ENCODE measurements at regions not wholly inside any gene's neighbourhood (a gene's known extent, or its start where the extent isn't known, plus 50 kb on each side); places are given as distances from the start of the nearest gene placed in this dataset.
"Not testable (repeated sequence)": the region's sequence is repeated elsewhere in the genome, so short reads cannot be mapped to it uniquely, and the experiment has no call there.

DNA sequence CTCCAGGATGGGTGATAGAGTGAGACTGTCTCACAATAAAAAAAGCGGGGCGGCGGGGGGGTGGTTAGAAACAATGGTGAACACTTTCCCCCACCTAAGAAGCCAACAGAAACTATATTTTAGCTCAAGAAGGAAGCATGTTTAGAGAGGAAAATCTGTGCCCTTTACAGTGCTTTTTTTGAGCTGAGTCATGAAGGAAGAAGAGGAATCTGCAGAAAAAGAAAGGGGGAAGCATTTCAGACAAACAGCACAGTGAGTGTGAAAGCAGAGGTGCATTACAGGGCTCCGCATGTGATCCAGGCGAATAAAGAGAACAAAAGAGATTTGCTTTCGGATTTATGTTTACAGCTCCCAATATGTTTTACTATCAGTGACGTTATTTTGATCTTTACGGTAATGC lies 1504.6 kb upstream of the WWC1 start:
- in situ Hi-C loops (cut with MboI; ENCODE audit: low sequenced_read_pairs), result no loop called here

DNA sequence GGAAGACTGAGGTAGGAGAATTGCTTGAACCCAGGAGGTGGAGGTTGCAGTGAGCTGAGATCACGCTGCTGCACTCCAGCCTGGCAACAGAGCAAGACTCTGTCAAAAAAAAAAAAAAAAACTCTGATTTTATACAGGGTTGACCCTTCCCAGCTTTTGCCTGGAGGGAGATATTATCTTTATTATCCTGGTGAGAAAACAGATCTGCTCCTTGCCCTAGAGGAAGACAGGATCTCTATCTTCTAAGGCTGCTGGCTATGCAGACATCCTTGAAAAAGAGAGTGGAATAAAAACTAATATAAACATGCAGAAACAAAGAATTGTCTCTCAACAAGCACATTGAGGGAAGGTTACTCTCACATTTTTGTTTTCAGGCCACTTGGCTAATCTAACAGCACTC lies 1503.4 kb upstream of the WWC1 start:
- in situ Hi-C loops (cut with MboI; ENCODE audit: low sequenced_read_pairs), result no loop called here

DNA sequence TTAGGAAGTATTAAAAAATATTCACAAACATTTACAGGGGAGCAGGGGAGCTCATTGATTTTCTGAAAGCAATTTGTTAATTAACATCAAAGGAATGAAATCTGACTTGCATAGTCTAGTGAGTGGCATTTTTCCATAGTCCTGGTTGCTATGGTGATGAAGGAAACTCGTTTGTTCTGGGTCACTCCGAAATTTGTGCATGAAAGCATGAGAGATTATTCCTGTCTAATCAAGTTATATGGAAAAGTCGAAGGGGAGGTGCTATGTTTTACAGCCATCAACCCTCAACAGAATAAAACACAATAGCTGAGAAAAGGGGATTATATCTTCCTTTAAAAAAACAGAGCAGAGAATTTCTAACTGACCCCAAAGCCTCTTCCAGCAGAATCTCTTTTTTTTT lies 1495.7 kb upstream of the WWC1 start:
- in situ Hi-C loops (cut with MboI; ENCODE audit: low sequenced_read_pairs), result no loop called here

DNA sequence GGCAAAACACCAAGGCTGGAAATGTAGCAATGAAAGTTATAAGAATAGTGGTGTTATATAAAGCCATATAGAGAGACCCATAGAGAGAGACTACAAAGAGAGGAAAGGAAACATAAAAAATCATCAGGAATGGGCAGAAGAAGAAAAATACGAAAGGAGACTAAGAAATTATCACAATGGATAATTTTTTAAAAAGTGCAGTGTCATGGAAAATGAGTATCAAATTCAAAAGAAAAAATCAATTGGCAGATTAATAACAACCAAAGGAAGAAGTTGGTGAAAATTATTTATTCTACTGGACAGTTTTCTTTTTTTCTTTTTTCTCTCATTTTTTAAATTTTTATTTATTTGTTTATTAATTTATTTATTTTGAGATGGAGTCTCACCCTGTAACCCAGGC lies 1488.4 kb upstream of the WWC1 start:
- in situ Hi-C loops (cut with MboI; ENCODE audit: low sequenced_read_pairs), result no loop called here

DNA sequence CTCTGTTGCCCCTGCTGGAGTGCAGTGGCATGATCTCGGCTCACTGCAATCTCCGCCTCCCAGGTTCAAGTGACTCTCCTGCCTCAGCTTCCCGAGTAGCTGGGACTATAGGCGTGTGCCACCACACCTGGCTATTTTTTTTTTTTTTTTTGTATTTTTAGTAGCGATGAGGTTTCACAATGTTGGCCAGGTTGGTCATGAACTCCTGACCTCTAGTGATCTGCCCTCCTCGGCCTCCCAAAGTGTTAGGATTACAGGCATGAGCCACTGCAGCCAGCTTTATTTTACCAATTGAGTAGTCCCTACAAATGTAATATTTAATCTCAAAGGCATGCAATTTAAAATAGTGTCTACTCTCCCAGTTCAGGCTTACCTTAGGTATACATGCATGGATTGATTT lies 1487.2 kb upstream of the WWC1 start:
- in situ Hi-C loops (cut with MboI; ENCODE audit: low sequenced_read_pairs), result not testable (repeated sequence)

- in situ Hi-C loops (cut with MboI; ENCODE audit: low sequenced_read_pairs), result not testable (repeated sequence)
Measured at GRCh38 chr5:166804693-166805092, 1486.8 kb upstream of the WWC1 start.

DNA sequence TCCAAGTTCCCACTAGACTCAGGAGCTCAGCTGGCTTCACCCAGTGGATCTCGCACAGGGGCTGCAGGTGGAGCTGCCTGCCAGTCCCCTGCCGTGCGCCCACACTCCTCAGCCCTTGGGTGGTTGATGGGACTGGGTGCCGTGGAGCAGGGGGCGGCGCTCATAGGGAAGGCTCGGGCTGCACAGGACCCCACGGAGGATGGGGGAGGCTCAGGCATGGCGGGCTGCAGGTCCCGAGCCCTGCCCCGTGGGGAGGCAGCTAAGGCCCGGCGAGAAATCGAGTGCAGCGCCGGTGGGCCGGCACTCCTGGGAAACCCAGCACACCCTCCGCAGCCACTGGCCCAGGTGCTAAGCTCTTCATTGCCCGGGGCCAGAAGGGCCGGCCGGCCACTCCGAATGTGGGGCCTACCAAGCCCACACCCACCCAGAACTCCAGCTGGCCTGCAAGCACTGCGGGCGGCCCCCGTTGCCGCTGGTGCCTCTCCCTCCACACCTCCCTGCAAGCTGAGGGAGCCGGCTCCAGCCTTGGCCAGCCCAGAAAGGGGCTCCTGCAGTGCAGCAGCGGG lies 1481.3 kb upstream of the WWC1 start:
- in situ Hi-C loops (cut with MboI; ENCODE audit: low sequenced_read_pairs), result not testable (repeated sequence)

- in situ Hi-C loops (cut with MboI; ENCODE audit: low sequenced_read_pairs), result no loop called here
Measured at GRCh38 chr5:166810721-166811120, 1480.7 kb upstream of the WWC1 start.

DNA sequence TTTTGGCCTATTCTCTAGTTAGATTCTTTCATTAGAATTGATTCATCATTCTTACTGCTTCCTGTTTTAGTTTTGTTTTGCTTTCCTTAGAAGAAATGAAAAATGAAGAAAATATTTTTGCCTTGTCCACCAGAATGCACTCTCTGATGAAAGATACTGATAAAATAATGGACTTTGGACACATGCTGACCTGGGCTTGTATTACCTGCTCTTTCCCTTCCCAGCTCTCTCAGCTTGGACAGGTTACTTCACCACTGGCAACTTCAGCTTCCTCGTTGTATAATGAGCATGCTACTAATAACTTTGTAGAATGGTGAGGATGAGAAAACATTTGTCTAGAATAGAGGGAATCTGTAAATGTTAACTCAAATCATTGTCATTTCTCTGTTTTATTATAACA lies 1468.1 kb upstream of the WWC1 start:
- in situ Hi-C loops (cut with MboI; ENCODE audit: low sequenced_read_pairs), result no loop called here

GRCh38 chr5:166834246-166834645 lies 1457.2 kb upstream of the WWC1 start:
- in situ Hi-C loops (cut with MboI; ENCODE audit: low sequenced_read_pairs), result no loop called here

DNA sequence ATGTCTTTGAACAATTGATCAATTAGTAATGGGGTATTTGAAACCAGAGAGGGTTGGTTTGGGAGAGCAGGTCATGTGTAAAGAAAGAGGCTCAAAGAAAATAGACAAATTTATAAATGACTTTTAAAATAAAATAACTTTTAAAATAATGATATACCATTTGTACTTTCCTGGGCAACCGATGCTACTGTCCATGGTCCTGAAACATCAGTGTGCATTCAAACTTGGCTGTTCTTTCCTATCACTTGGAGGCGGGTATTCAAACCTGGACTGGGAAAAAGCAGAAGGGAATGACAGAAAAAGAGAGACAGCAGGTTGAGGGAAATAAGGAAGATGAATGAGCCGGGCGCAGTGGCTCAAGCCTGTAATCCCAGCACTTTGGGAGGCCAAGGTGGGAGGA lies 1446.4 kb upstream of the WWC1 start:
- in situ Hi-C loops (cut with MboI; ENCODE audit: low sequenced_read_pairs), result no loop called here

DNA sequence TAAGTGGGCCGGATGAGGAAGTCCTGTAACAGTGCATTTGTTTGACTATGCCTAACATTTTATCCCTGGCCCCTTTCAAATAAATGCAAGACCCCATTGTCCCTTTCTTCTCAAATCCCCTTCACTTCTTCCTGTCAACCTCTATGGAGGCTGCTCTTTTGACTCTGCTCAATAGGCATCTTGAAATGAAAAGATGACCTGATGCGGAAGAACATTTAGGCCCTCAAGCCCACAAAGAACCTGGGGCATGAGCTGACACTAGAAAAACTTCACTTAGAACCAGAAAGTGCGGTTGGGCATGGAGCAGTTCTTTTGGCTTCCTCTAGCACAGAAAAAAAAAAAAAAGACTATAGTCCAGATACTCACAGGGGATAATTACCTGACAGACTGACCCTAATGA lies 1434.7 kb upstream of the WWC1 start:
- in situ Hi-C loops (cut with MboI; ENCODE audit: low sequenced_read_pairs), result no loop called here

GRCh38 chr5:166860426-166860825 lies 1431.0 kb upstream of the WWC1 start:
- in situ Hi-C loops (cut with MboI; ENCODE audit: low sequenced_read_pairs), result no loop called here

DNA sequence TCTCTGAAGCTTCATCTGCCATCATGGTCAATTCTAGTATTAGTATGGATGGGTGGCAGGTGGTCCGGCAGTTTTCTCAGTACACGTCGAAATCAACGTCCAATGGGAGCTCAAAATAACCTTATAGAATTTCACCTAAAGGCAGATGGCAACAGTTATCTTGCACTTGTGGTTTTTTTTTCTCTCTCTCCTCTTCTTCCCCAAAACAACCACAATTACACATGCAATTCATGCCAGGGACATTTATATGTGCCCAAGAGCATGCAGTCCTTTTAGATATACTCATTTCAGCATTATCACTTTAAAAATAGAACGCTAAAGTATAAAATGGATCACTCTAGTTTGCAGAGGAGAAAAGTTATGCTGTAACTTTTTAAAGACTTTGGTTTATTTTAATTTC lies 1428.9 kb upstream of the WWC1 start:
- in situ Hi-C loops (cut with MboI; ENCODE audit: low sequenced_read_pairs), result no loop called here

DNA sequence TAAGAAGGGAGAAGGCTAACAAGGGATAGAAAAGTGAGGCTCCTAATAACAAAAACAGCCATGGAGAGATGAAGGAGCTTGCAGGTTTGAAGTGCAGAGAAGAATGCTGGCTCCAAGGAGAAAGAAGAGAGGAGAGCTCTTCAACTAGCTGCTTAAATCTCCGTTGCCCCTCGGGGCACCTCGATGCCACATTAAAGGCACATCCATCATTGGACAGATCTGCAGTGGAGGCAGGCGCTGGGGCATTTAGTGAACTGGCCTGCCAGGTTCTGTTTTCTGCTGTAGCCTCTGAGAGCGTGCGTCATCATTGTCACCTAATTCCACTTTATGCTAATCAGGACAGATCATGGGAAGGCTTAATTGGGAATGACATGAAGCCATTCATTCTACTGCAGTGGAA lies 1426.2 kb upstream of the WWC1 start:
- in situ Hi-C loops (cut with MboI; ENCODE audit: low sequenced_read_pairs), result no loop called here

- in situ Hi-C loops (cut with MboI; ENCODE audit: low sequenced_read_pairs), result no loop called here
Measured at GRCh38 chr5:166880456-166880855, 1411.0 kb upstream of the WWC1 start.

DNA sequence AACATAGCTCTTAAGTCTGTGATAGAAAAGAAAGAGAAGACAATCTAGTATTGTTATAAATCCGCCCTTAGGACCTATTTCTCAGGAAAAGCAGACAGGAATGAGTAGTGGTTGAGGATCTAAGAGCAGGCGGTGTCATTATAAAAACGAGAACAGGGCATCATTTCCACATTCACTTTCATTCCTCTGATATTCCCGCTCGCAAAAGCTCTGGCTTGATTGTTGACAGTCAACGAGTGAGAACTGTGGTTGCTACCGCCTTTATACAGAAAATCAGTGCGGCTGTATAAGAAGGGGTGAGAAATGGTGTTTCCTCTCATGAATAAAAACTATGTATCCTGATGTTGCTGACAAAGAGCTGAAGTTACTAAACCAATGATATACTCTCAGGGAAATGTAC lies 1409.6 kb upstream of the WWC1 start:
- in situ Hi-C loops (cut with MboI; ENCODE audit: low sequenced_read_pairs), result no loop called here

GRCh38 chr5:166883016-166883415 lies 1408.4 kb upstream of the WWC1 start:
- in situ Hi-C loops (cut with MboI; ENCODE audit: low sequenced_read_pairs), result no loop called here

DNA sequence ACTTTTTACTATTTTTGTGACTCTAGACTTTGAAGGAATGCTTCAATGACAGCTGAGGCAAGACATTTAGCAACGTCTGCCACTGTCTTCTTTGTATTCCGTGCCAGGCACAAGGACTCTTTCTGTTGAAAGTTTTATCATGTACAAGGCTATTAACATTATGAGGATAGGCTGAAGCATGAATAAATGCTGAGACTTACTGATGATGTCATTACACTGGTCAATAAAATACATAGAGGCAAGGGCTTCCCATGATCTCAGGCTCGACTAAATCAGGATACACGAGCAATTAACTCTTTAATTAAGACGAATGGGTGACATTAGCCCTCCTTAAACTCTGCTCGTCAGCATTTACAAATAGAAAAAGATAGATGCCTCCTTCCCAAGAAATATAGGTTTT lies 1393.3 kb upstream of the WWC1 start:
- in situ Hi-C loops (cut with MboI; ENCODE audit: low sequenced_read_pairs), result no loop called here

DNA sequence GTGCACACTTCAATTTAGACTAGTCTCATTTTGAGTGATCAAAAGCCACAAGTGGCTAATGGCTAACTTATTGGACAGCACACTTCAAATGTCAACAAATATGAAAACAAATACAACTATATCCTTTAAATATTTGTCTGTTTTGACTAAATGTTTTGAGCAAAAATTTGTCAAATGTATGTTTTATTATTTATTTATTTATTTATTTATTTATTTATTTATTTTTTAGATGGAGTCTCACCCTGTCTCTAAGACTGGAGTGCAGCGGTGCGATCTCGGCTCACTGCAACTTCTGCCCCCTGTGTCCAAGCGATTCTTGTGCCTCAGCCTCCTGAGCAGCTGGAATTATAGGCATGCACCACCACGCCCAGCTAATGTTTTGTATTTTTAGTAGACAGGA lies 1392.1 kb upstream of the WWC1 start:
- in situ Hi-C loops (cut with MboI; ENCODE audit: low sequenced_read_pairs), result no loop called here

- in situ Hi-C loops (cut with MboI; ENCODE audit: low sequenced_read_pairs), result no loop called here
Measured at GRCh38 chr5:166904571-166904970, 1386.9 kb upstream of the WWC1 start.

- in situ Hi-C loops (cut with MboI; ENCODE audit: low sequenced_read_pairs), result no loop called here
Measured at GRCh38 chr5:166906991-166907713, 1384.3 kb upstream of the WWC1 start.

GRCh38 chr5:166909040-166909439 lies 1382.4 kb upstream of the WWC1 start:
- in situ Hi-C loops (cut with MboI; ENCODE audit: low sequenced_read_pairs), result no loop called here

Data from HL-60/S4 (cell line).